ENCODE measurements at regions not wholly inside any gene's neighbourhood (a gene's known extent, or its start where the extent isn't known, plus 50 kb on each side); places are given as distances from the start of the nearest gene placed in this dataset.

- Histone ChIP-seq H3K36me3 (no peaks in the 10 kb centered on the region), H3K27ac (no peak overlapping the region), H3K4me3 (no peak overlapping the region), H3K27me3 (no peaks in the 10 kb centered on the region), H3K4me1 (peaks cover 0 to 9% (median 0%) of the 10 kb centered on the region in 4 donors), H3K9me3 (no peaks in the 10 kb centered on the region)
- intact Hi-C loops (cut with DNase I; ENCODE audit: low total_unique reads) = no loop called here
- 85 to 95% (median 93%) methylated on average over 6 of the region's 6 CpGs for WGBS, 5 donors
- DNase-seq = no peak
- no peak for TF ChIP-seq EP300 (IDR thresholded peaks at IDR 0.05)
- no peak for TF ChIP-seq POLR2A (IDR thresholded peaks at IDR 0.05)
- TF ChIP-seq CTCF (IDR thresholded peaks at IDR 0.05) = no peak
- no peak for TF ChIP-seq POLR2AphosphoS5 (IDR thresholded peaks at IDR 0.05)
Measured at GRCh38 chr10:33416691-33417090, 82.2 kb upstream of the NRP1 start.

- Histone ChIP-seq H3K27me3 (no peaks in the 10 kb centered on the region), H3K36me3 (no peaks in the 10 kb centered on the region), H3K4me1 (peaks cover 0 to 9% (median 0%) of the 10 kb centered on the region in 4 donors), H3K4me3 (no peak overlapping the region), H3K9me3 (no peaks in the 10 kb centered on the region), H3K27ac (no peak overlapping the region)
- TF ChIP-seq POLR2A (IDR thresholded peaks at IDR 0.05) = no peak
- no peak for TF ChIP-seq CTCF (IDR thresholded peaks at IDR 0.05)
- no peak for TF ChIP-seq POLR2AphosphoS5 (IDR thresholded peaks at IDR 0.05)
- TF ChIP-seq EP300 (IDR thresholded peaks at IDR 0.05) = no peak
- 86 to 97% (median 93%) methylated on average over 1 of the region's 1 CpG for WGBS, 5 donors
- intact Hi-C loops (cut with DNase I; ENCODE audit: low total_unique reads) = no loop called here
- no peak for DNase-seq
Measured at GRCh38 chr10:33416209-33416608, 81.7 kb upstream of the NRP1 start.

GRCh38 chr10:33414841-33415240 lies 80.4 kb upstream of the NRP1 start:
- no peak overlapping the region for H3K27ac ChIP-seq
- WGBS, 5 donors = 92 to 100% (median 94%) methylated on average over 1 of the region's 1 CpG
- TF ChIP-seq CTCF (IDR thresholded peaks at IDR 0.05) = no peak
- no peak for TF ChIP-seq POLR2A (IDR thresholded peaks at IDR 0.05)
- TF ChIP-seq POLR2AphosphoS5 (IDR thresholded peaks at IDR 0.05) = no peak
- TF ChIP-seq EP300 (IDR thresholded peaks at IDR 0.05) = no peak
- peaks cover 0 to 9% (median 0%) of the 10 kb centered on the region in 4 donors for H3K4me1 ChIP-seq
- DNase-seq = no peak
- intact Hi-C loops (cut with DNase I; ENCODE audit: low total_unique reads) = no loop called here
- no peaks in the 10 kb centered on the region for H3K9me3 ChIP-seq
- H3K4me3 ChIP-seq = no peak overlapping the region
- no peaks in the 10 kb centered on the region for H3K27me3 ChIP-seq
- no peaks in the 10 kb centered on the region for H3K36me3 ChIP-seq

GRCh38 chr10:33412653-33413361 lies 78.3 kb upstream of the NRP1 start:
- H3K4me1 ChIP-seq = peaks cover 0 to 9% (median 0%) of the 10 kb centered on the region in 4 donors
- no peaks in the 10 kb centered on the region for H3K9me3 ChIP-seq
- intact Hi-C loops (cut with DNase I; ENCODE audit: low total_unique reads) = no loop called here
- TF ChIP-seq CTCF (IDR thresholded peaks at IDR 0.05) (no peak), POLR2AphosphoS5 (IDR thresholded peaks at IDR 0.05) (peak in 1 of 3 donors; percentile 31)
- DNase-seq = peak in 1 of 2 donors; percentile 52
- no peaks in the 10 kb centered on the region for H3K27me3 ChIP-seq
- no peak overlapping the region for H3K4me3 ChIP-seq
- WGBS, 5 donors = 55 to 72% (median 63%) methylated on average over 6 of the region's 6 CpGs
- H3K27ac ChIP-seq = peak overlapping the region in 3 of 5 donors; percentile 15 to 43 (median 19)
- H3K36me3 ChIP-seq = no peaks in the 10 kb centered on the region

All from stomach (tissue), 8 donors.